SH-SY5Y (cell line): ENCODE measurements at regions not wholly inside any gene's neighbourhood (a gene's known extent, or its start where the extent isn't known, plus 50 kb on each side); places are given as distances from the start of the nearest gene placed in this dataset.

Experiments used
- GATA2 ChIP-seq: IDR thresholded peaks from 2 replicates; pipeline ENCODE4 v1.6.1; 2011; ENCODE audit warnings: mild to moderate bottlenecking, low read depth, low read length
- GATA3 ChIP-seq: IDR thresholded peaks from 2 replicates; pipeline ENCODE4 v1.6.1; 2011; ENCODE audit warnings: low read depth, mild to moderate bottlenecking, low read length, moderate library complexity

DNA sequence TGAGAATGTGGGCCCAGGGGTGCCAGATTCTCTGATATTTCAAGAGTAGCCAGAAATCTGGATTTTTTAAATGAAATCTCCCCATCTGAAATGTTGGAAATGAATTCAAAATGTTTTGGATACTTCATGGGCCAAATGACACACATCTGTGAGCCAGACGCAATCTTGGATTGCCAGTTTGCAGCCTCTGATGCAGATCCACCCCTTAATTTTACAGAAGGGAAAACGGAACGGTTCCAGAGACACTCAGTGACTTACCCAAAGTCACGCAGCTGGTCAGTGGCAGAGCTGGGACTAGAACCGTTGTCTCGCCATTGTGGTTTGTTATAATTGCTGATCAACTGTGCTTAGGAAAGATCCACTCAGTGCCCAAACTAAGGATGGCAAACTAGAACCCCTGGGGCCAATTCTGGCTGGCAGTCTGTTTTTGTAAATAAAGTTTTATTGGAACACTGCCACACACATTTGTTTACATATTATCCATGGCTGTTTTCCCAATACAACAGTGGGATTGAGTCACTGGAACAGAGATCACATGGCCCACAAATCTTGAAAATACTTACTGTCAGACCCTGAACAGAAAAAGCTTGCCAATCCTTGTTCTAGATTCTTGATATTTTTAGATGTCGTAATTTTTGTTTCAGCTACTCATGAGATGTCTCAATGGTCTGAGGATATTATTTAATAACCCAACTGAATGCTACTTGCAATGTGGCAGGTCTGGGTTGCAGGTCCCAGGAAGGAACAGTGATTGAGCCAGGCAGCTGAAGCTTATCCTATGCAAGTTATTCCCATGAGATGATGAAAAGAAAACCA, 143.8 kb downstream of the AXIN2 start:
- TF ChIP-seq GATA3: no peak
- TF ChIP-seq GATA2: no peak
